ENCODE measurements at regions not wholly inside any gene's neighbourhood (a gene's known extent, or its start where the extent isn't known, plus 50 kb on each side); places are given as distances from the start of the nearest gene placed in this dataset.
"Not testable (repeated sequence)": the region's sequence is repeated elsewhere in the genome, so short reads cannot be mapped to it uniquely, and the experiment has no call there.

DNA sequence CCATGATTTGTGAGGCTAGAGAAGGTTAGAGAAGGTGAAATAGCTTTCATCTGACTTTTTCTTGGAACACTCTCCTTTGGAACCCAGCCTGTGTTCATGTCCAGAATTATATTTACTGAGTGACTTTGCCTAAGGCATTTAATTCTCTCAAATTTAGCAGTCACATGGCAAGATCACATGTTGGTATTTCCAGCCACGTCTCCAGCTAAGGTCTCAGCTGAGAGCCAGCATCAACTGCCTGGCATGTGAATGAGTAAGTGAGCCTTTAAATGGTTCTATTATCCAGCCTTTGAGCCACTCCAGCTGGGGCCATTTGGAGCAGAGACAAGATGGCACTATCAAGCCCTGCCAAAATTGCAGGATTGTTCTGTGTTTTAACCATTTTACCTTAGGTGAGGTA, 130.2 kb upstream of the SGO1 start:
- DNase-seq, result no peak

DNA sequence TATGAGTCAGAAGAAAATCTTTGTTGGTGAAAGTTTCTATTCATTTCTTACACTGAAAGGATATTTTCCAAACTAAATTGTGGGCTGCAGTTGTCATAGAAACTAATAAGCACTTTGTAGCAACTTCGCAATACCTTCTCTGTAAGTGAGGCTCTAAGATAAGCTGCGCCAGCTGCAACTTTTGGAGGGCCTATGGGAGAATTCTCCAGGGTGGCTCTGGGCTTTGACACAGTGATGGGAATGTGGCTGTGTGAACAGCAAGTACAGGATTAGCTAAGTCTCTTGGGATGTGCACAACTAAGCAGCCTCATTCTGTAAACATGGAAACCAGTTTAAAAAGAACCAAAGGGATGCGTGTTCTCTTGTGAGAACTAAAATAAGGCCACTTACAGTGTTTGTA, 124.6 kb upstream of the SGO1 start:
- DNase-seq, result no peak

DNA sequence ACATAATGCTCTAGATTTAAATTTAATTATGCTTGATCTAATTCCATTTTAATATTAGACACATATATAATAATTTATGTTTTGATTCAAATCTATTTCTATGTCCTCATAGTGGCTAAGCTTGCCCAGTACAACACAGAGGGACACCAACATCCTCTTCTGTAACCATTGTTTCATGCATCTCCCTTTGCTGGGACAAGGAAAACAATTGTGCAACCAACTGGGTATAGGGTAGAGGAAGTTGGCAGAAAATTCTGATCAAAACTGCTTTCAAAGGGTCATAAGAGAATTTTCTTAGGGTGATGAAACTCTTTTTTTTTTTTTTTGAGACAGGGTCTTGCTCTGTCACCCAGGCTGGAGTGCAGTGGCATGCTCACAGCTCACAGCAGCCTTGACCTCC, 121.4 kb upstream of the SGO1 start:
- no peak for DNase-seq

DNA sequence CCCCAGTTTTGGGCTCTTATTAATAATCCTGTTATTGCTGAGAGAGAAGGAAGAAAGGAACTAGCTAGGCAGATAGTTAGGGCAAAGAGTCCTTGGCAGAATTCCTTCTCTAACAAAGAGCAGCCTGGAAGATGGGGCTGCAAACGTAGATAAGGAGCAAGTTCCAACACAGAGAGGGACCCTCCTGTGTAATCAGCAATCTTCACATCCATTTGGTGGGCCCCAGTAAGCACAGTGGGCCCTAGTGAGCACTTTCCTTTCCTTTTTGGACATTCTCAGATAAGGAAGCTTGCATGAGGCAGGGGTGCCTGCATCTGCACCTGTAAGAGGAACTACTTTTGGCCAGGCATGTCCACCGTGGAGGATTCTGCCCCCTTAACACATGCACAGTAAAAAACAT, 119.6 kb upstream of the SGO1 start:
- no peak for DNase-seq

DNA sequence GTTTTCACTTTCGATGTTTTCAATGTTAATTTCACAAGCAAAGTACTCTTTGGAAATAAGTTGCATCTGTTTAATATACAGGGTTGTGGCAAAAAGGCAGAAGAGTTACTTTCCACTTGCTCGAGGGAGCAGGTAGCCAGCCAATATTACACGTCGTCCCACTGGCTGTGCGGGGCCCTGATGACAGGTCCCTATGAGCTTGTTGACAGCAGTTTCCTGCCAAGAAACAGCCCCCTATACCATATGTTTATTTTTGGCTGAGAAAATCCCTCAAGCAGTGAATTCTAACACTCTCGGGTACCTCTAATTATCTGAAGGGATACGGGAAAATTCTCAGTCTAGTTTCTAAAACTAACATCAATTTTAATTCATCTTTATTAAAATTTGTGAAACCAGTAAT, 116.8 kb upstream of the SGO1 start:
- no peak for DNase-seq

DNA sequence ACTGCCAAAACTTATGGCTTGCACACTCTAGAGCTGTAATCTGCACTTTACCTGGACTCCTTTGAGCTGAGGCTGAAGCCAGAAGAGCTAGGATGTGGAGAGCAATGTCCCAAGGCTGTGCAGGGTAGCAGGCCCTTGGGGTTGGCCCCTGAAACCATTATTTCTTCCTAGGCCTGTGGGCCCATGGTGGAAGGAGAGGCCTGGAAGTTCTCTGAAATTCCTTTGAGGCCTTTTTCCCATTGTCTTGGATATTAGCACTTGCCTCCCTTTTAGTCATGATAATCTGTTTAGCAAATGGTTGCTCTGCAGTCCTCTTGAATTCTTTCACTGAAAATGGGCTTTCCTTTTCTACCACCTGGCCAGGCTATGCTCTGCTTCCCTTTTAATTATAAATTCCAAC, 102.0 kb upstream of the SGO1 start:
- no peak for DNase-seq

DNA sequence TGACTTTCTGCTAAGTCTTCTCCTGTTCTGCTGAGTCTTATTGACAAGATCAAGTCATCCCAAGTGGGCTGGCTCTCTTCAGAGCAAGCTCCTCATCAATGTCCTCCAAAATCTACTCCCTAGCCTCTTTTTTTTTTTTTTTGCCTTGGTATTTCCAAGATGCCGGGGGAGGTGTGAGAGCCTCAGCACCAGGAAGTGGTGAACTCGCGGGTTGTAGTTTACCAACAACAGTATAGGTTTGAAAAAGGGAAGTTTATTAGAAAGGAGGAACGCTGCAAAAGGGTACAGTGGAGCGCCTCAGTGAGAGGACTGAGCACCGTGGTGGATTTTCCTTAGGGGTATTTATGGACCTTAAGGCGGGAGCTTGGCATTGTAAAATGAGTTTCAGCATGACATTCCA, 94.3 kb upstream of the SGO1 start:
- DNase-seq, result no peak

DNA sequence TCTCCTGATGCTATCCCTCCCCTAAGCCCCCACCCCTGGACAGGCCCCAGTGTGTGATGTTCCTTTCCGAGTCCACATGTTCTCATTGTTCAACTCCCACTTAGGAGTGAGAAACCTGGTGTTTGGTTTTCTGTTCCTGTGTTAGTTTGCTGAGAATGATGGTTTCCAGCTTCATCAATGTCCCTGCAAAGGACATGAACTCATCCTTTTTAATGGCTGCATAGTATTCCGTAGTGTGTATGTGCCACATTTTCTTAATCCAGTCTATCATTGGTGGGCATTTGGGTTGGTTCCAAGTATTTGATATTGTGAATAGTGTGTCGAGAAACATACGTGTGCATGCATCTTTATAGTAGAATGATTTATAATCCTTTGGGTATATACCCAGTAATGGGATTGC, 80.0 kb upstream of the SGO1 start:
- DNase-seq, result not testable (repeated sequence)

DNA sequence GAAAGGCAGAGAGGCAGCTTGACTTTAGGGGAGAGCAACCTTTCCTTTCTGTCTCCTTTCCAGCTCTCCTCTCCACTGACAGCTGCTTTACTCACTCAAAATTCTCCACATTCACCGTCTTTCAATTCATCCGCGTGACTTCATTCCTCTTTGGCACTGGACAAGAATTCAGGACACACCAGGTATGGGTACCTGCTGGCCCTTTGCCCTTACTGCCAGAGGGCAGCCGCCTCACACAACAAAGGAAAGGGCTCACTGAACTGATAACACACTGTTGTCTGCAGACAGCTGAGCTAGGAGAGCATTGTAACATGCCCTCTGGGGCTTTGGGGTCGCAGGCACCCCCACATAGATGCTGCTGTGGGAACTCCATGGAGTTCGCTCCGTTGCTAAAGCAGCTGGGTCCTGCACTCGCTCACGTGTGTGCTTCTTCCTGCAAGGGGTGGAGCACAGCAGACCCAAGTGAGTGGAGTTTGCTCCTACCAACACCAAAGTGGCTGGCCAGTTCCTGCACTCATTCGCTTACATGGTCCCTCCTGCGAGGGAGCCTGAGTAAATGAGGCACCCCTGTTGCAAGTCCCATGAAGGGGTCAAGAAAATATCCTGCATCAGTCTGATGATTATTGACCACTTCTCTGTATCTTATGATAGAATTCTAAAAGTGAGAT, 79.0 kb upstream of the SGO1 start:
- DNase-seq, result no peak

DNA sequence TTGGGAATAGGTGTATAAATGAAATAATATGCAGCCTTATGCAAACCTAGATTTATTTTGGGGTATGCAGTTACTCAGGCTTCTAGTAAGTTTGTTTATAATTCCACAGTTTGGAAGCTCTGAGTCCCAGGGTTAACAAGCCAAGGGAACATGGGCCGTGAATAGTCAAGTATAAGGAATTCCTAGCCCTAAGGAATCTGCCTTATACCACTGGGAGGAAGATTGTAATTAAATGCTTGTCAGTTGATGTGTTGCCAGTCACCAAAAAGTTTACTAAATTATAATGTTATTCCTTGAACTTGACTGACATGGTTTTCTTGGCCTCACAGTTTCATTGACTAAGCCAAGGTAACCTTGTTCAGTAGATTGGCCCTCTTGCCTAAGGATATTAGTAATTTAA, 72.4 kb upstream of the SGO1 start:
- DNase-seq, result no peak

DNA sequence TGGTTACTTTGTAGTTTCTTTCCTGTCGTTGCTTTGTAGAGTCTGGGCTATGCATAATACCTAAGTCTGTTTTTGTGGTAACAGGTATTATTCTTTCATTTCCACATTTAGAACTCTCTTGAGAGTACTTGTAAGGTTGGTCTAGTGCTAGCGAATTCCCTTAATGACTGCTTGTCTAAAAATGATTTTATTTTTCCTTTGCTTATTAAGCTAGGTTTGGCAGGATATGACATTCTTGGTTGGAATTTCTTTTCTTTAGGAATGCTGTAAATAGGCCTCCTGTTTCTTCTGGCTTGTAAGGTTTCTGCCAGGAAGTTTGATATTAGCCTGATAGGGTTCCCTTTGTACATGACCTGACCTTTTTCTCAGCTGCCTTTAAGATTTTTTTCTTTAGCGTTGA, 70.1 kb upstream of the SGO1 start:
- DNase-seq, result no peak

DNA sequence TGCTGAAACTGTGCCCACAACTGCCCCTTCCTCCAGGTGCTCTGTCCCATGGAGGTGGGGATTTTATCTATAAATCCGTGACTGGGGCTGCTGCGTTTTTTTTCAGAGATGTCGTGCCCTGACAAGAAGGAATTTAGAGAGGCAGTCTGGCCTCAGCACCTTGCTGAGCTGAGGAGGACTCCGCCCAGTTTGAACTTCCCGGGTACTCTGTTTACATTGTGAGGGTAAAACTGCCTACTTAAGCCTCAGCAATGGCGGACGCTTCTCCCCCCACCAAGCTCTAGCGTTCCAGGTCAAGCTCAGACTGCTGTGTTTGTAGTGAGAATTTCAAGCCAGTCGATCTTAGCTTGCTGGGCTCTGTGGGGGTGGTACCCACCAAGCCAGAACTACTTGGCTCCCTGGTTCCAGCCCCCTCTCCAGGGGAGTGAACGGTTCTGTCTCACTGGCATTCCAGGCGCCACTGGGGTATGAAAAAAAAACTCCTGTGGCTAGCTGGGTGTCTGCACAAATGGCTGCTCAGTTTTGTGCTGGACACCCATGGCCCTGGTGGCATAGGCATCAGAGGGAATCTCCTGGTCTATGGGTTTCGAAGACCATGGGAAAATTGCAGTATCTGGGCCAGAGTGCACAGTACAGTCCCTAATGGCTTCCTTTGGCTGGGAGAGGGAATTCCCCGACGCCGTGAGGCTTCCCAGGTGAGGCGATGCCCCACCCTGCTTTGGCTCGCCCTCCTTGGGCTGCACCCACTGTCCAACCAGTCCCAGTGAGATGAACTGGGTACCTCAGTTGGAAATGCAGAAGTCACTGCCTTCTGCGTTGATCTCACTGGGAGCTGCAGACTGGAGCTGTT, 68.5 kb upstream of the SGO1 start:
- DNase-seq, result no peak

DNA sequence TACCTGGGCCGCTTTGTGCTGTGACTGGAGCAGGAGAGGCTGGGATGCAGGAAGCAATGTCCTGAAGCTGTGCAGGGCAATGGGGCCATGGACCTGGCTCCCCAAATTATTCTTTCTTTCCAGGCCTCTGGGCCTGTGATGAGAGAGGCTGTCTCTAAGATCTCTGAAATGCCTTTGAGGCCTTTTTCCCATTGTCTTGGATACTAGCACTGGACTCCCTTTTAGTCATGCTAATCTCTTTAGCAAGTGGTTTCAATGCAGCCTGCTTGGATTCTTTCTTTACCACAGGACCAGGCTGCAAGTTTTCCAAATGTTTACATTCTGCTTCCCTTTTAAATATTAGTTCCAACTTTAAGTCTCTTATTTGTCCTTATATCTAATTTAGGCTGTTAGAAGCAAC, 64.8 kb upstream of the SGO1 start:
- DNase-seq, result no peak

DNA sequence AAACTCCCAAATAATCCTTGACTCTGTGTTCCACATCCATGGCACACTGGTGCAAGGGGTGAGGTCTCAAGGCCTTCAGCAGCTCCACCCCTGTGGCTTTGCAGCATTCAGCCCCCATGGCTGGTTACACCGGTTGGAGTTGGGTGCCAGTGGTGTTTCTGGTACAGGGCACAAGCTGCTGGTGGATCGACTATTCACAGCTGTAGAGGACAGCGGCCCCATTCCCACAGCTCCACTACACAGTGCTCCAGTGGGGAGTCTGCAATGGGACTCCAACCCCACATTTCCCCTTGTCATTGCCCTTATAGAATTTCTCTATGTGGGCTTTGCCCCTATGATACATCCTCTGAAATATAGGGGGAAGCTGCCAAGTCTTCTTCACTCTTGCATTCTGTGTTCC, 64.3 kb upstream of the SGO1 start:
- no peak for DNase-seq

DNA sequence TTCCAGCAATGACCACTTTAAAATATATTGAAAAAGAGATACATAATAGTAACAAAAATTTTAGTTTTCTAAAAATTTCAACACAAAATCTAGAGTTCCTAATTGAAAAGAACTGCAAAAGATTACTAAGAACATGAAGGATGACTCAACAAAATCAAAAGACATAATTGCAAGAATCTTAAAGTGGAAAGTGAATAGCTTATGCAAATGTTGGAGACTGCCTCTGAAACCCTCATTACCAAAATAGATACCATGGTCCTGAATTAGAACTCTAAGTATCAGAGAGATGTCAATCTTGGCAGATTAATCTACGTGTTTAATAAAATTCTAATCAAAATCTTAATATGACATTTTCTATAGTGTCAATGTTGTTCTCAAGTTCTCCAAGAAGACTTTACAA, 60.7 kb upstream of the SGO1 start:
- DNase-seq, result no peak

DNA sequence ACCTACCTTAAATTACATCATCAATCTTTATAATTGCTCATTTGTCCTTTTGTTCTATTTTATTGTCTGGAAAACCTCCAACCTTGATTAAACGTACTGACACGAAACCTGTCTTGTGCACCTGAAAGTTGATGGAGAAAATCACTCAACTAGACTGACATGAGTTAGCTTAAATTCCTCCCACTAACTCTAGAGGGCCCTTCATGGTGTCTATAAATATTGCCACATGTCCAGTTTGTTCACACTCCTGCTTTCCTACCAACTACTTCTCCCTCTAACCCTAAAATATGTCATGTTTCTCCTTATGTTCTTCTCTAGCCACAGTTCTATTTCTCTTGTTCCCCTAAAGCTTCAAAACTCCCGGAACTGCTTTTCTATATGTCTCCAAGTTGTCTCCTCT, 59.8 kb upstream of the SGO1 start:
- no peak for DNase-seq

DNA sequence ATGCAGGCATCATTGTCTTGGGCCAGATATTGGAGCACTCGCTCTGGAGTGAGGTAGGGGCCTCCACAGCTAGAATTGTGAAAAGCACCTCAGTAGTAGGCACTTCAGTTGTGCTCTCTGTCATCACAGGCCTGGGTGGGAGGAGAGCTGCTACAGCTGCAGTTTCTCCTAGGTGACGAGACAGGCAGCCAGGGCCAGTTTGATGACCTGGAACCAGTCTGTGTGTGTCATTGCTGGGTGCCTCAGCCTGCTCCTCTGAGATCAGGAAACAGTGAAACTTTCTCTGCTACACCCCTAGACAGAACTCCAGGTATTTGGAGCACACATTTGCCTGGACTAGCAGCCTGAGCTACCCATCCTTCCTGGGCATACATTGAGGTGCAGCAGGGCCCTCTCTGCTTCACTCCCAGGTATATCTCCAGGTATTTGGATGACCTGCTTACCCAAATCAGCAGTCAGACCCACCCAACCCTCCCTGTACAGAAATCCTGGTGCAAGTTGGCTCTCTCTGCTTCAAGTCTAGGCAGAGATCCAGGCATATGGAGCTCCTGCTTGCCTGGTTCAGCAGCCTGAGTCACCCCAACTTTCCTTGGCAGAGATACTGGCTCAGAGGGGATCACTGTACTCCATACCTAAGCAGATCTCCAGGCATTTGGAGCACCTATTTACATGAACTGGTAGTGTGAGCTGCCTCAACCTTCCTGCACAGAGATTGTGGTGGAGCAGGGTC, 54.3 kb upstream of the SGO1 start:
- no peak for DNase-seq

DNA sequence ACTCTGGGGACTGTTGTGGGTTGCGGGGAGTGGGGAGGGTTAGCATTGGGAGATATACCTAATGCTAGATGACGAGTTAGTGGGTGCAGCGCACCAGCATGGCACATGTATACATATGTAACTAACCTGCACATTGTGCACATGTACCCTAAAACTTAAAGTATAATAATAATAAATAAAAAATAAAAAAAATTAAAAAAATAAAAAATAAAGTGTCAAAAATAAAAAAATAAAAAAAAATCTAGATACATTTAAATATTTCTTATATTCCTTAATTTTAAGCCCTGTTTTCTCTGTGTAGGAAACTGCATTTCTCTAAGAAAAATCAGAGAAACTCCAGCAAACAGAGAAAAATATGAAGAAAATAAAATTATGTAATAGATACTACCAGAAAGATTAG, 52.2 kb upstream of the SGO1 start:
- not testable (repeated sequence) for DNase-seq

DNA sequence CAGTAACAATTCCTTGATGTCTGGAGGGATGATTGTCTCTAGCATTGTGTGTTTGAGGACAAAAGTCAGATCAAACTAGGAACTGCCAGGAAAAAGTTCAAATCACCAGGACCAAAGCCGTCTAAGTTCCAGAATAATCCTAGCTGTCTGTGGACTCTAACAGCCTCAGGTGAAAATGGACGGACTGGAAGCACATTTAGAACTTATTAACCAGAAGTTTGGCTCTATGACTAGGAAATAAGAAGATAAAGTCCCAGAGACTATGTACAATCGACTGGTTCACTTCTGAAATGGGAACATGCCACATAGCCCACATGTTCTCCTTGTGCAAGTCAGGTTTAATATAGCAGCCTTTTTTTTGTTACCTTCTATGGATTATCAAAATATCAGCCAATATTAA, 50.6 kb upstream of the SGO1 start:
- no peak for DNase-seq
